ENCODE measurements at regions not wholly inside any gene's neighbourhood (a gene's known extent, or its start where the extent isn't known, plus 50 kb on each side); places are given as distances from the start of the nearest gene placed in this dataset.
A peak's percentile ranks its signal among the peaks of the same experiment; 100 is the strongest.

GRCh38 chr14:38721822-38722431 is 381.1 kb downstream of the SEC23A start:
- H4K20me1 ChIP-seq (replicated peaks in 1 of 2; ENCODE audit: control insufficient read depth in 1 of 2, insufficient read depth in 2 of 2, low read length in 2 of 2), result no peaks in the 10 kb centered on the region
- no peak overlapping the region for H2BK120ac ChIP-seq (replicated peaks; ENCODE audit: low read depth, low read length)
- H3K4me3 ChIP-seq (ENCODE audit: extremely low read depth in 1 of 4, insufficient read depth in 2 of 4, low read depth in 3 of 4, low read length in 4 of 4), result no peak overlapping the region
- TF ChIP-seq RAD21 (IDR thresholded peaks at IDR 0.05 in 1 of 2, conservative IDR thresholded peaks at IDR 0.05 in 1 of 2; ENCODE audit: low read depth in 2 of 2, low read length in 2 of 2) (peak; percentile 93 to 96), SRF (IDR thresholded peaks at IDR 0.05; ENCODE audit: low read depth, low read length) (no peak), MAFK (IDR thresholded peaks at IDR 0.05; ENCODE audit: low read depth, low read length) (no peak), CTCF (IDR thresholded peaks at IDR 0.05; ENCODE audit: control extremely low read depth in 1 of 3, insufficient read depth in 1 of 3, low read depth in 1 of 3, low read length in 3 of 3) (peak in 2 of 3 experiments; percentile 89 to 95; a peak in 3 of 4 replicates)
- no peak overlapping the region for H4K8ac ChIP-seq (ENCODE audit: extremely low read depth, insufficient read depth, low read length)
- no peak overlapping the region for H3K18ac ChIP-seq (ENCODE audit: extremely low read depth, low read length)
- DNase-seq (ENCODE audit: low read depth in 1 of 2, low spot score in 2 of 2) (peak; percentile 19 to 88), FAIRE-seq (peak; percentile 75)
- H2BK15ac ChIP-seq (ENCODE audit: low read length), result no peak overlapping the region
- no peak overlapping the region for H4K5ac ChIP-seq (ENCODE audit: insufficient read length, low read depth, low read length)
- no peak overlapping the region for H3K14ac ChIP-seq (ENCODE audit: insufficient read length)
- H2AK5ac ChIP-seq (ENCODE audit: low read depth, low read length), result no peak overlapping the region
- H3K27me3 ChIP-seq (replicated peaks in 1 of 4; ENCODE audit: control insufficient read depth in 3 of 4, extremely low read depth in 1 of 4, insufficient read depth in 3 of 4, low read length in 3 of 4), result peaks cover 0 to 1% (median 0%) of the 10 kb centered on the region in 4 experiments; a peak in 1 of 7 replicates
- CTCF ChIA-PET (ENCODE audit: partially characterized antibody), result interaction anchor here (0.6 to 13.1 kb wide), 39 partner anchors 9 to 791 kb away, joined by 3 to 235 read pairs (median 4); no protein-coding TSS in a partner anchor
- no peak overlapping the region for H3K56ac ChIP-seq (replicated peaks; ENCODE audit: insufficient read length, low read depth, low read length)
- H3K27ac ChIP-seq (ENCODE audit: low read depth, low read length), result no peak overlapping the region
- POLR2A ChIA-PET (ENCODE audit: partially characterized antibody), result no interaction called here
- H2BK5ac ChIP-seq (ENCODE audit: low read depth, low read length), result no peak overlapping the region
- H3K4me2 ChIP-seq (ENCODE audit: insufficient read depth in 1 of 2, low read depth in 2 of 2, low read length in 2 of 2), result no peak overlapping the region
- H3K9me3 ChIP-seq (ENCODE audit: insufficient read depth in 2 of 2, low read depth in 1 of 2, low read length in 1 of 2), result no peaks in the 10 kb centered on the region
- H3K79me2 ChIP-seq (ENCODE audit: control insufficient read depth in 1 of 2, insufficient read depth in 2 of 2, low read length in 2 of 2), result no peaks in the 10 kb centered on the region
- H2BK12ac ChIP-seq (ENCODE audit: low read depth, low read length), result no peak overlapping the region
- no peaks in the 10 kb centered on the region for H3K4me1 ChIP-seq (replicated peaks in 1 of 4; ENCODE audit: control insufficient read depth in 3 of 4, insufficient read depth in 4 of 4, low read length in 3 of 4)
- H2AFZ ChIP-seq (ENCODE audit: low read length), result no peak overlapping the region
- no peak overlapping the region for H4K91ac ChIP-seq (replicated peaks; ENCODE audit: insufficient read length, low read length)
- H3K4ac ChIP-seq (replicated peaks; ENCODE audit: insufficient read length, low read depth, low read length), result no peak overlapping the region
- no peak overlapping the region for H2BK20ac ChIP-seq (ENCODE audit: low read length)
- H3K36me3 ChIP-seq (ENCODE audit: control insufficient read depth in 2 of 4, insufficient read depth in 4 of 4, low read length in 3 of 4), result no peaks in the 10 kb centered on the region
- WGBS, 2 experiments (ENCODE audit: extremely low coverage in 1 of 2, insufficient coverage in 1 of 2, insufficient read length in 1 of 2, insufficient replicate concordance in 2 of 2, low coverage in 1 of 2, low lambda C conversion rate in 2 of 2, missing lambda C conversion rate in 1 of 2), result 35% methylated on average over 4 of the region's 4 CpGs; no CpG with 5 or more reads in 1 of the 2 experiments
- H3K9ac ChIP-seq (replicated peaks in 1 of 4; ENCODE audit: extremely low read depth in 1 of 4, low read depth in 3 of 4, low read length in 3 of 4), result no peak overlapping the region
- H3K79me1 ChIP-seq (ENCODE audit: low read depth, low read length), result no peaks in the 10 kb centered on the region
- no peaks in the 10 kb centered on the region for H3K23me2 ChIP-seq (ENCODE audit: low read depth, low read length)
- H3K23ac ChIP-seq (ENCODE audit: insufficient read length), result no peak overlapping the region

Data from H1 (cell line).